GM21515 (cell line): ENCODE measurements at regions not wholly inside any gene's neighbourhood (a gene's known extent, or its start where the extent isn't known, plus 50 kb on each side); places are given as distances from the start of the nearest gene placed in this dataset.

Source experiments
- ATAC-seq: cut with Tn5 transposase; IDR thresholded peaks from one replicate; pipeline ENCODE4 v1.9.1; 2021; ENCODE audit not compliant: unreplicated experiment

DNA sequence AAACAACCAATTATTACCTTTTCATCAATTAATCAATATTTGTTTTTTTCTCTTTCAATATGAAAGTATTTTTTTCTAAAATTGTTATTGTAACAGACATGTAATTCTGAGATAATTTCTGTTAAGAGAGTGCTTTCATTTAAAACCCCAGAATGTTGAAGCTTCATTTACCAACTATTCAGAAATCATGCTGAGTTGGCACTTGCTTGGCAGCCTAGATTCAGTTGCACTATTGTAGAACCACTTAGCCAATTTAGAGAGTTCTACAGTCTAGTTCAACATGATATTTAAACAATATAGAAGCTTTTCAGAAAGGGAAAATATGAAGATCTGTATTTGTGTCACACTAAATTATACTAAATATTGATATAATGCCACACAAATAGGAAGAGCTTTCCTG lies 56.1 kb upstream of the NKAIN2 start:
- ATAC-seq, result no peak

DNA sequence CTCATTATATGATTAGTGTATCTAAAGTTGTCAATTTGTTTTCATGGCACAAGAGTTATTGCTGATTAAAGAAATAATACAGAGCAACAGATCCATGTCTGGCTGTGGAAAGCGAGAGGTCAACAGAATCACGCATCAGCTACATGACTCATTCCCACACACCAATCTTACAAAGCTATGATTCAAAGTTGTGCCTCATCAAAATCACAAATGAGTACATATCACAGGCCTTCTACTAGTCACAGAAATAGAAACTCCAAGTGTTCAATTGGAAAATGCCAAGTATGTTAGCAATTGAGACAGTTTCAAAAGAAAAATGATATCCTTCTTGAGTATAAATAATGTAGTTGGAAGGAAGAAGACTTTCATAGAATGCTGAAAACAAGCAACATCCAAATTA lies 57.8 kb upstream of the NKAIN2 start:
- ATAC-seq, result no peak

DNA sequence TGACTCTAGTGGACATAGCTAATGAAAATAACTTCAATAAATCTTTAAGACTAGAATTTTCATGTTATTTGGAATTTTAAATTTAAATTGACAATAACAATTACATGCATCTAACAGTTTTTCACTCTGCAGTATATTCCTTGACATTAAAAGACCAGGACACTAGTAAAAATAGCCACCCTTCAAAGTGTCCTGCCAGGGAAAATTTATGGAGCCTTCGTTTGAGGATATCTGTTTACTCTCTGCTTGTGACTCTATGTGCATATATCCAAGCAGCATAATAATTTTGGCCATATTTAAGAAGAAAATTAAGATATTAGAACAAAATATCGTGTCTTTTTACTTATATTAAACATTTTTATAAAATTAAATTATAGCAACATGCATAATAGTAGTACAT lies 58.8 kb upstream of the NKAIN2 start:
- ATAC-seq, result no peak

DNA sequence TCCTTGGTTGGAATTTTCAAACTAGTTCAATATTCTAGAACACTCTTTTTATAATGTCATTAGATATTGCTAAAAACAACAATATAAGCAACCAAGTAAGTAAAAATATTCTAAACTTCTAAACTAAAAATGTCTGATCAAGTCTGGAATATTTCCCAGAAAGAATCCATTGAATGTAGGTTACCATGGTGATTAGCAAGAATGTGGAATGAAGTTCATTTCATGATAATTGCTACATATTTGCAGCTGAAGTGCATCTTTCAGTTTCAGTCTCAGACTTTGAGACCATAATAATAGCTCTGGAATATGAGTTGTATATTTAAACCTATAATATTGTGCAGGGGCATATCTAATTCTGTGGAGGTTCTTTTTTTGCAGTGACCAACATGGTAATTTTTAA lies 61.0 kb upstream of the NKAIN2 start:
- no peak for ATAC-seq

DNA sequence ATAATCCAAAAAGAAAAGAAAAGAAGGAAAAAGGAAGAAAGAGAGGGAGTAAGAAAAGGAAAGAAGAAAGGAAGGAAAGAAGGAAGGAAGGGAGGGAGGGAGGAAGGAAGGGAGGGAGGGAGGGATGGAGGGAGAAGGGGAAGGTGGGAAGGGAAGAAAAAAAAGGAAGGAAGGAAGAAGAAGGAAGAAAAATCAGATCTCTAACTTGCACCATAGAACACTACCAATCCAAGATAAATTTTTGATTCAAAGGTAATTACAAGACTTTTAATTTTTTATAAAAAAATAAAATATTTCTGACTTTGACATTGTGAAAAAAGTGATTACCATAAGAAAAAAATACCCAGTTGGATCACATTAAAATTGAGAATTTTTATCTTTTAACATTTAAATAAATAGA lies 70.5 kb upstream of the NKAIN2 start:
- ATAC-seq, result no peak

DNA sequence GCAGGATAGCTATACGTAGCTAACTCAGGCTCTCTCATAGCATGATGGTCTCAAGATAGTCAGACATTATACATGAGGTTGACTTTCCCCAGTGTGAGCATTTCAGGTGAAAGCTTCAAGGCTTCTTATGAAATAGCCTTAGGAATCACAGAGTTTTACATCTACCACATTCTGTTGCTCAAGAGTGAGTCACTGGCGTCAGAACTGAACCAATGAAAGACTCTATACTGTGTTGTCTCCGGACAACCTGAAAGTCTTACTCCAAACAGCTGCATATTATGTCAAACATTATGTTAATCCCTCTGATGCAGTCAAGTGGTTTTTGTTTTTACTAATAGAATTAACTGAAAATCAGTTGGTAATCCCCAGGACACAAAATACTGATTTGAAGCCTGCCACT lies 79.8 kb upstream of the TRDN start:
- no peak for ATAC-seq

DNA sequence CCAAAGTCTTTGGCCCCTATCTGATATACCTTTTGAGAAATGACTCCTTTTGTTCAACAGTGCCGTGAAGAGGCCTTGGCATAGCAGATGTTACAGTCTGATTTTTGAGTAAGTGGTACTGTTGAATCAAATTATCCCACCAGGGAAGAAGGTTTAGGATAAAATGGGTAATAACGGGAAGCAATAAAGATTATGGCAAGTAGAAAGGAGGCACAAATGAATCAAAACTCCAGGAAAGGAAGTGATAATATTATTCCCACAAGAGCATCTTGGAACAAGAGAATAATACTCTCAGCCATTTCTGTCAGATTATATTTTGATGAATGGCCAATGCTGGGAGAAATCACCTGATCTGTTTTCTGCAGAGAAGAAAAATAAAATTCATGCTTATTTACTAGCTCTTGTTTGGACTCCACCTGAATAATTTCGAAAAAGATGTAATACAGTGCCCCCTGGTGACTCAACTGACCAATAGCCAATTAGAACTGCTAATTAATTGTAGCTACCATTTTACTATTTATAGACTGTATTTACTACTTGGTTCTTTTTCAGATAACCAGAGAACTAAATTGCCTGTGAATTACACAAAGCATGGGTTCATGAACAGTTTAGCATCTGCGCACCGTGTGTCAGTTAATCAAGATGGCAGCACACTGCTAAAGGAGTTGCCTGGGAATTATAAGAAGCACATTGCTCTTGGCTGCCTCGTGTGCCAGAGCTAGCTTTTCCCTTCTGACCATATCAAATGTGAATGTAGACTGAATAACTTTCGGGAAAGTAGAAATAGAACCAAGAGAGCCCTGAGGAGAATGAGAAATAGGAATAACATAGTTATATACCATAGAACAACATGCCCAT lies 78.5 kb upstream of the TRDN start:
- ATAC-seq, result peak; percentile 48

DNA sequence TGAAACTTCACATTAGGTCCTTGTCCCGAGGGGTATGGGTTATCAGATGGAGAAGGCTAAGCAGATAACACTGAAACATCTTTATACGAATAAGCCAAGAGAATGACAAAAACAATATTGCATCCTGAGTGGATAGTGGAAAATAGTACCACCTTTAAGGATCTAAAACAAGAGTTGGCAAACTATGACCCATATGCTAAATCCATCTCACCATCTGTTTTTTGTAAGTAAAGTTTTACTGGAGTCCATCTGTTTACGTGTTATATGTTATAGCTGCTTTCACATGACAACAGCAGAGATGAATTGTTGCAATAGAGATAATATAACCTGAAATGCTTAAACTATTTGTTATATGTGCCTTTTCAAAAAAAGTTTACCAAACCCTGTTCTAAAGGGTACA lies 76.1 kb upstream of the TRDN start:
- no peak for ATAC-seq

DNA sequence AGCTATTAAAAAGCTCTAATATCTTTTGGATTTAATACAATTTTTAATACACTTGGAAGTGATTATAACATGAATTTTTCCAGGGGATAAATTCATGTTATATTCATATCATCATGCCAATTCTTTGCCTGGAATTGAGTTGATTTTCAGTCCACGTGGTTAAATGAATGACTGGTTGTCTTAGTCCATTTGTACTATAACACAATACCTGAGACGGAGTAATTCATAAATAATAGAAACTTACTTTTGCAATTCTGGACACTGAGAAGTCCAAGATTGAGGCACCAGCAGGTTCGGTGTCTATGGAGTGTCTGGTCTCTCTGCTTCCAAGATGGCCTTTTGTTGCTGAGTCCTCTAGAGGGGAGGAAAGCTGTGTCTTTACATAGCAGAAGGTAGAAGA lies 66.2 kb upstream of the TRDN start:
- no peak for ATAC-seq

DNA sequence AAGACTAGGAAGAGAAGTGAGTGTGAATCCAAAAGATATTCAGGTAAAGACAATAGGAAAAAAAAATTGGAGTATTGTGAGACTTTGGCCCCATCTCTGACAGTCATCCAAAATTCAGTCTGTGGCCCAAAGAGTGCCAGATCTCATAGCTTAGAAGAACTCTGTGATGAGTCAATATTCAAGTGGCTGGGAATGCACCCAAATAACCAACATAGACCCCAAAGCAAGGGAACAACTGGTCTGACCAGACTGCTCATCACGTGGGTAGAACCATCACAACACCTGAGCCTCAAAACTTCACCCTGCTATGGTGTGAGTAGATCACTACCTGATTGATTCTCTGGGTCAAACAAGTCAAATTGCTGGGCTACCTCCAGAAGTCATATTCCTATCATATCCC lies 51.1 kb upstream of the TRDN start:
- no peak for ATAC-seq
